ENCODE measurements at regions not wholly inside any gene's neighbourhood (a gene's known extent, or its start where the extent isn't known, plus 50 kb on each side); places are given as distances from the start of the nearest gene placed in this dataset.
"Not testable (repeated sequence)": the region's sequence is repeated elsewhere in the genome, so short reads cannot be mapped to it uniquely, and the experiment has no call there.

DNA sequence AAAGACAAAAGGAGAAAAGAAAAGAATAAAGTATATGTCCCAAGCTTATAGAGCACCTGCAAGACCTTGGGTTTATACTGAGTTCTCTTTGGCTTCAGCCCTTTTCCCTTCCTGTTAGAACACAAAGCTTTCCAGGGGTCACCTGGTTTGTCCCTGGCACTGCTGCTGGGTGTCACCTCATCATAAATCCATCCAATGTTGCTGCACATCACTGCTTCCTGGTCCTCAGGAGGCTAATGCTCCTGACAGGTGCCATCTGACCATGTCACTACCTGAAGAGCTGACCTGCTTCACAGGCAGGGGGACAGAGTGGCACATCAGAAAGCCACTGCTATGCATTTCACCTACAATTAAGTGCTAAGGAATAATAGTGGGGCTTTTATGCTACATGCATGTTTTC, 164.6 kb upstream of the ELAC2 start:
- H3K27me3 Mint-ChIP-seq: no peaks in the 10 kb centered on the region
- H3K9me3 Mint-ChIP-seq: no peaks in the 10 kb centered on the region
- H3K4me1 Mint-ChIP-seq: no peaks in the 10 kb centered on the region
- H3K36me3 Mint-ChIP-seq (ENCODE audit: low read depth): no peaks in the 10 kb centered on the region
- no peak for DNase-seq
- H3K4me3 Mint-ChIP-seq: no peak overlapping the region
- no peak overlapping the region for H3K27ac Mint-ChIP-seq
- intact Hi-C loops (cut with micrococcal nuclease): no loop called here

DNA sequence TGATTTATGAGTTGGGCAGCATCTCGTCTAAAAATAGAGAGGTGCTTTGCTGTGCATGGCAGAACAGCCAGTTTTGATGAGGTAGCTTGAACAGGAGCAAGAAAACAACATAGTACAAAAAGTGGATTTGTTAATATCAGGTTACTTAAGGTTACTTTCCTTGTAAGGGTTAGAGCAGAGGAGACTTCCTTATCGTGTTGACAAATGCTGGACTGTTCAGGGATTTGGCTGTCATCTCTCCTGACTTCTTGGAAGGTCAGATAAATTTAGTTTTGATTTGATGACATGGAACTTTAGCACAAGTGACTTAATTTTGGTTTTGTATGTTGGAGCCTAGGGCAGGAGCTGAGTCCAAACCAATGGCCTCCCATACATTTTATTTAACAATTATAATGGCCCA, 163.9 kb upstream of the ELAC2 start:
- H3K9me3 Mint-ChIP-seq: no peaks in the 10 kb centered on the region
- no peaks in the 10 kb centered on the region for H3K4me1 Mint-ChIP-seq
- DNase-seq: no peak
- H3K4me3 Mint-ChIP-seq: no peak overlapping the region
- intact Hi-C loops (cut with micrococcal nuclease): no loop called here
- H3K36me3 Mint-ChIP-seq (ENCODE audit: low read depth): no peaks in the 10 kb centered on the region
- H3K27ac Mint-ChIP-seq: no peak overlapping the region
- H3K27me3 Mint-ChIP-seq: no peaks in the 10 kb centered on the region

DNA sequence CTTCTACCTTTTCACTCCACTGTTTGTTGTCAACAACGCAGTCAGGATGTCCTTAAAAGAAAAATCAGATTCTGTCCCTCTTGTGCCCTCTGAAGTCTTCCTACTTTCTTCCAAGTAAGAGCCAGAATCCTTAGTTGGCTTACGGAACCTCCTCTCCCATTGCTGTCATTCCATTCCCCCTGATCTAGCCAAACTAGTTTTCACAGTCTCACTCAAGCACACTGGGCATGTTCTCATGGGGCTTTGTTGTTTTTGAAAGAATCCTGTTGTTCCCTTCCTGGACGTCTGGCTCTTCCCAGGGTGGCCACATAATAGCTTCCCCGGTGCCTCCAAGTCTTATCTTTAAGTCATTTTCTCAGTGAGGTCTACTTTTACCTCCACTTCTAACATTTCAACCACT, 158.6 kb upstream of the ELAC2 start:
- Mint-ChIP-seq H3K4me1 (no peaks in the 10 kb centered on the region), H3K4me3 (no peak overlapping the region), H3K27ac (no peak overlapping the region), H3K9me3 (peaks cover 4% of the 10 kb centered on the region), H3K27me3 (no peaks in the 10 kb centered on the region), H3K36me3 (ENCODE audit: low read depth) (no peaks in the 10 kb centered on the region)
- intact Hi-C loops (cut with micrococcal nuclease): no loop called here
- no peak for DNase-seq

DNA sequence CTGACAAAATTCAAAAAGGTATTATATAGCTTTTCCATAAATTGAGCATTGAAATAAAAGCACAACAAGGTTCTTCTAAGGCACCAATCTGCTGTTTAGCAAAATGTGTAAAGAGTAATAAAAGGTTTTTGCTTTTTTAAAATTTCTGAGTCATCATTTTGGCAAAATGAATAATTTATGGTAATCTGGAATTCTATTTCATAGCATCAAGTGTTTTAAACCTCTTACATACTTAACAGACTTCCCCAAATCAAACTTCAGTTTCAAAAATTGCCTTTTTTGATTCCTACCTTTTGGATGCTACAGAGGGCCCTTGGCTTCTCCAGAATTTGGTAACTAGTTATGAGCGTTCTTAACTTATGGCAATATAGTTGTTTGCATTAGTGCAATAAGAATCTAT, 154.0 kb upstream of the ELAC2 start:
- DNase-seq: no peak
- no peaks in the 10 kb centered on the region for H3K27me3 Mint-ChIP-seq
- no peaks in the 10 kb centered on the region for H3K36me3 Mint-ChIP-seq (ENCODE audit: low read depth)
- H3K4me3 Mint-ChIP-seq: no peak overlapping the region
- H3K27ac Mint-ChIP-seq: no peak overlapping the region
- intact Hi-C loops (cut with micrococcal nuclease): no loop called here
- peaks cover 4% of the 10 kb centered on the region for H3K9me3 Mint-ChIP-seq
- no peaks in the 10 kb centered on the region for H3K4me1 Mint-ChIP-seq

DNA sequence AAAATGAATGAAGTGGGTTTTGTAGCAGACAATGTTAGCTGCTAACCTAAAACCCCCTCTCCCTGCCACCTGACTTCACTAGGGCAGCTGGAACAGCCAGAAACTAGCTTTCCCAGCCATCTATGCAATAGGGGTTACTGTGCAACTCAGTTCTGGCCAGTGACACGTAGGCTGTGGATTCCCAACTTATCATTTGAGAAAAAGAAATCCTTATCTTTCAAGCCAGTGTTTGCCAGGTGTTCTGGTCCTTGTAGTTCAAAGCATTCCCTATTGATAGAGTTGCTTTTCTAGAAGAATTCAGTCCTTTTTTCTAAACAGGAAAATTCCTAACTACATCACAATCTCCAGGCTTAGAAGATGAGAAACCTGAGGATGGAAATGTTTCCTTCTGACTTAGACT, 144.5 kb upstream of the ELAC2 start:
- no peaks in the 10 kb centered on the region for H3K9me3 Mint-ChIP-seq
- no peaks in the 10 kb centered on the region for H3K27me3 Mint-ChIP-seq
- no peaks in the 10 kb centered on the region for H3K4me1 Mint-ChIP-seq
- no peak overlapping the region for H3K27ac Mint-ChIP-seq
- no peak overlapping the region for H3K4me3 Mint-ChIP-seq
- intact Hi-C loops (cut with micrococcal nuclease): no loop called here
- no peaks in the 10 kb centered on the region for H3K36me3 Mint-ChIP-seq (ENCODE audit: low read depth)
- DNase-seq: no peak

DNA sequence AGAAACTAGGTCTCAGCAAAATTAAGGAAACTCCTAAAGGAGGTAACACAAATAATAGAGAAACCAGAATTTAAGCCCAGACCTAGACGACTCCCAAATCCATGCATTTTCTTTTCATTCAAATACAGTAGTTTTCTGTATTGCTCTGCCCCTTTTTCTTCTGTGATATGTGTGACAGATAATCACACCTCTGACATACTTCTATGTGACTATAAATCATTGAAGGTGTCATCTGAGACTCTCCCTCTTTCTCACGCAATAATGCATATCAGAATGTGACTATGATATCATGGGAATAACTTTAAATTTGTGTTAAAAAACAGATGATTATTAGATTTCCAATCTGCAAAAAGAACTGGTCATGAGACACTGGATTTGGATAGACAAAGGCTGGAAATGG, 143.0 kb upstream of the ELAC2 start:
- Mint-ChIP-seq H3K27ac (no peak overlapping the region), H3K4me1 (no peaks in the 10 kb centered on the region), H3K4me3 (no peak overlapping the region), H3K36me3 (ENCODE audit: low read depth) (no peaks in the 10 kb centered on the region), H3K27me3 (no peaks in the 10 kb centered on the region), H3K9me3 (no peaks in the 10 kb centered on the region)
- intact Hi-C loops (cut with micrococcal nuclease): no loop called here
- no peak for DNase-seq

DNA sequence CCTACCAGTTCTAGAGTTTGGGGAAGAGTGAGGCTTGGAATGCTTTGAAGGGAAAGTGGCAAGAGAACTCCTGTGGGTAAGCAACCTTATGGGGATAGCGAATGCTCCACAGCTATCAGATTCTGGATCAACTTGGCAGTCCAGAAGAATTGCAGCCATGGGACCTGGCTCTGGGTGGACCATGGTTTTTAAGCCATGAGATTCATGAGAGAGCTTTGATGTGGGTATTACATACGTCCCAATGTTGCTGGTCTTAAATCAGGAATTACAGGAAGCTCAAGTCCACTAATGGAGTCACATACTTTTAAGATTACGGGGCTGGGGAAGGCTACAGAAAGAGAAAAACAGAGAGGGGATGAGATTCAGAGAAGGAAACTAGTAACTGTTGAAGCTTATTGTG, 142.5 kb upstream of the ELAC2 start:
- H3K36me3 Mint-ChIP-seq (ENCODE audit: low read depth): no peaks in the 10 kb centered on the region
- no peaks in the 10 kb centered on the region for H3K27me3 Mint-ChIP-seq
- no peaks in the 10 kb centered on the region for H3K9me3 Mint-ChIP-seq
- intact Hi-C loops (cut with micrococcal nuclease): no loop called here
- H3K27ac Mint-ChIP-seq: no peak overlapping the region
- H3K4me3 Mint-ChIP-seq: no peak overlapping the region
- DNase-seq: no peak
- H3K4me1 Mint-ChIP-seq: no peaks in the 10 kb centered on the region

DNA sequence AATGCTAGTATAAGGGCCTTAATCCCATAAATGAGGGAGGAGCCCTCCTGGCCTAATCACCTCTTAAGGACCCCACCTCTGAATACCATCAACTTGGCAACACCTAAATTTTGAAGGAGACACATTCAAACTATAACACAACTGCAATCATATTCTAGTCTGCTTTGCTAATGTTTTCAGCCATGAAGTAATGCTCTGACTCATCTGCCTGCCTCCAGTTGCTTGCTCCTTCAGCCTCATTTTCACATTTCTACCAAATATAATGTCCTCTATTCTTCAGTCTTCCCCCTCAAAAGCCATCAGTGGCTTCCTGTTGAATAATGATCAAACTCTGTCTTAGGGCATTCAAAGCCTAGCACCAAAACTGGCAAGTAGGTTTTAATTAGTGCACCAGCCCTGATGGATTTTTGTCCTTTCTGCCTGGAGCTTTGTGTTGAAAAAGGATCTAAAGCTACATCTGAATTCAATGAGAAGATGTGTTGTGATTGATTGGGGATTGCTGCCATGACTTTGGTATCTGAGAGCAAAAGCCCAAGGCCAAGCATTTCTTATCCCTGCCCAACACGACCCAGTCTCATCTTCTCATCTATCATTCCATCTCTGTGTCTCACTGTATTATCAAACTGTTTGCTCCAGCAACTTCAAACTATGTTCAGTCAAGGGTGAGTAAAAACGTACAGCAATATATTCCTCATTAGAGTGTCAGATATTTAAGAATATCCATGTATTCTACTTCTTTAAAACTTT, 140.8 kb upstream of the ELAC2 start:
- Mint-ChIP-seq H3K4me3 (no peak overlapping the region), H3K9me3 (no peaks in the 10 kb centered on the region), H3K4me1 (no peaks in the 10 kb centered on the region), H3K36me3 (ENCODE audit: low read depth) (no peaks in the 10 kb centered on the region), H3K27me3 (no peaks in the 10 kb centered on the region), H3K27ac (no peak overlapping the region)
- intact Hi-C loops (cut with micrococcal nuclease): no loop called here
- no peak for DNase-seq

DNA sequence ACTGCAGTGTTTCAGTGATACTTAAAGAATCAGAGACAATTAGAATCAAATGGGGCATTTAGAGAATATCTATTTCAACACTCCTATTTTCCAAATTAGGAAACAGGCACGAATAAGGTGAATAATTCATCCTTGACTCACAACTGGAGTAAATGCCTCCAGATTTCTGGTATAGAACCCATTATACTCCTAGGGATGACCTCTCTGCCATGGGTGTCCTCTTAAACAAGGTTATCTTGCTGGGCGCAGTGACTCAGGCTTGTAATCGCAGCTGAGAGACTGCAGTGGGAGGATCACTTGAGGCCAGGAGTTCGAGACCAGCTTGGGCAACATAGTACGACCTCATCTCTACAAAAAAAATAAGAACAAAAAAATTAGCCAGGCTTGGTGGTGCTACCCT, 139.8 kb upstream of the ELAC2 start:
- intact Hi-C loops (cut with micrococcal nuclease): no loop called here
- Mint-ChIP-seq H3K4me1 (no peaks in the 10 kb centered on the region), H3K9me3 (no peaks in the 10 kb centered on the region), H3K27me3 (no peaks in the 10 kb centered on the region), H3K36me3 (ENCODE audit: low read depth) (no peaks in the 10 kb centered on the region), H3K4me3 (no peak overlapping the region), H3K27ac (no peak overlapping the region)
- DNase-seq: no peak

DNA sequence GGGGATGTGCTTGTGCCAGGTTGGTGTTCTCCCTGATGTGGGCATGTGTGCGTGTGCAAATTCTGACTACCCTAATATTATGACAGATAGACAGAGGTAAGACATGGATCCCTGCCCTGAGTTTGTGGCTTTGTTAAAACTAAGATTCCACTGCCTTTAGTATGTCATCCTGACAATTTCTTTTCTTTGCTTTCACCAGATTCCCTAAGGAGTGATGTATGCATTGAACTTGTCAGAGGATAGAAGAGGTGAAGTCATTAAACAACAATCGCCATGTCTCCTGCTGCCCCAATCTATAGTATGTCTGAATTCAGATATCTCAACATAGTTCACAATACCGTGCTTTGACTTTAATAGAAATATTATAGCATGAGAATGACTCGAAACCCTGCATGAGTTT, 137.1 kb upstream of the ELAC2 start:
- intact Hi-C loops (cut with micrococcal nuclease): no loop called here
- Mint-ChIP-seq H3K27me3 (no peaks in the 10 kb centered on the region), H3K4me3 (no peak overlapping the region), H3K36me3 (ENCODE audit: low read depth) (no peaks in the 10 kb centered on the region), H3K27ac (no peak overlapping the region), H3K9me3 (no peaks in the 10 kb centered on the region), H3K4me1 (no peaks in the 10 kb centered on the region)
- no peak for DNase-seq

DNA sequence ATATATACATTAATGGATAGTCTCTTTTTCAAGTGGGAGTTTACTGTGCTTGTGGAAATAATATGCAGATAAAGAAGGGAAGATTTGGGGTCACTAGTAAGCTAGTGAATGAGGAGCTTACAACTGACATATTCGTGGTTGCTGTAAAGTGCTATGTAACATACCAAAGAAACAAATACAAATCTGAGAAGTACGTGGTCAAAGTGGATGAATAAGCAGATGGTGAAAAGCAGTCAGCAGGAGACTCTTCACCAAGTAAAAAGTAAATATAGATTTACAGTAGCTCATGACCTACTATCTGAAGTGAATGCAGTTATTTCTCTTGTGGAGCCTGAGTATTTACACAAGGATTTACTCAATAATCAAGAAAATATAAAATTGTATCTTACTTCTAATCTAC, 136.6 kb upstream of the ELAC2 start:
- intact Hi-C loops (cut with micrococcal nuclease): no loop called here
- H3K4me3 Mint-ChIP-seq: no peak overlapping the region
- no peaks in the 10 kb centered on the region for H3K4me1 Mint-ChIP-seq
- no peaks in the 10 kb centered on the region for H3K9me3 Mint-ChIP-seq
- H3K36me3 Mint-ChIP-seq (ENCODE audit: low read depth): no peaks in the 10 kb centered on the region
- no peaks in the 10 kb centered on the region for H3K27me3 Mint-ChIP-seq
- H3K27ac Mint-ChIP-seq: no peak overlapping the region
- no peak for DNase-seq

DNA sequence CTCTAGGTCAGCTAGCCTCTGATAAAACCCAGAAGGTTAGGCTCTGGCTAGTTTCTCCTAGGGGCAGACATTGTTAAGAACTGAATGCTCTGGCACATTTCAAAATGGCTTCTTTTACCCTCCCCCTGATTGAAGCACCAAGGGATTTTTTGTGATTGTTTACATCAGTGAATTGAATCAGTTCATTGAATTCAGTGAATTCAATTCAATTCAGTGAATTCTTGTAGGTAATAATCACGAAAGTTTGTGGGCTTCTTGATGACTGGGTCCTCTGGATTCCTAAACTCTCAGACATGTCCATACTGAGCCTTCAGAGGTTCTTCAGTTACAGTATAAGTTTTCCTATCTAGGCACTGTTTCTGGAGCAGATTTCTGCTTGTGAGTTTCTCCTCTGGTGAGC, 135.2 kb upstream of the ELAC2 start:
- no peaks in the 10 kb centered on the region for H3K27me3 Mint-ChIP-seq
- H3K9me3 Mint-ChIP-seq: no peaks in the 10 kb centered on the region
- H3K4me1 Mint-ChIP-seq: no peaks in the 10 kb centered on the region
- H3K4me3 Mint-ChIP-seq: no peak overlapping the region
- H3K36me3 Mint-ChIP-seq (ENCODE audit: low read depth): no peaks in the 10 kb centered on the region
- no peak overlapping the region for H3K27ac Mint-ChIP-seq
- no peak for DNase-seq
- intact Hi-C loops (cut with micrococcal nuclease): no loop called here

DNA sequence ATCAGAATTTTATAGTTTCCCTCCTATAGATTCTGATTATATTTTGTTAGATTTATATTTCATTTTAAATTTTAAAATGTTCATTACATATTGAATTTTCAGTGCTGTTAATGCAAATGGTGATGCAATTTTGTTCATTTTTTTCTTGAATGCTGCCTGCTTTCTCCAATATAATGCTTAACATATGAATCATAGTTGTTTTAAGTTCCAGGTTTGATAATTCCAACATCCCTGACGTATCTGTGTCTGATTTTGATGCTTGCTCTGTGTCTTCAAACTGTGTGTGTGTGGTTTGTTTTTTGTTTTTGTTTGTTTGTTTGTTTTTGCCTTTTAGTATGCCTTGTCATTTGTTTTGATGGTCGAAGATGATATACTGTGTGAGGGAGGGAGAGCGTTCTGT, 134.7 kb upstream of the ELAC2 start:
- intact Hi-C loops (cut with micrococcal nuclease): no loop called here
- no peak overlapping the region for H3K27ac Mint-ChIP-seq
- H3K9me3 Mint-ChIP-seq: no peaks in the 10 kb centered on the region
- H3K36me3 Mint-ChIP-seq (ENCODE audit: low read depth): no peaks in the 10 kb centered on the region
- no peaks in the 10 kb centered on the region for H3K27me3 Mint-ChIP-seq
- DNase-seq: no peak
- H3K4me3 Mint-ChIP-seq: no peak overlapping the region
- H3K4me1 Mint-ChIP-seq: no peaks in the 10 kb centered on the region

DNA sequence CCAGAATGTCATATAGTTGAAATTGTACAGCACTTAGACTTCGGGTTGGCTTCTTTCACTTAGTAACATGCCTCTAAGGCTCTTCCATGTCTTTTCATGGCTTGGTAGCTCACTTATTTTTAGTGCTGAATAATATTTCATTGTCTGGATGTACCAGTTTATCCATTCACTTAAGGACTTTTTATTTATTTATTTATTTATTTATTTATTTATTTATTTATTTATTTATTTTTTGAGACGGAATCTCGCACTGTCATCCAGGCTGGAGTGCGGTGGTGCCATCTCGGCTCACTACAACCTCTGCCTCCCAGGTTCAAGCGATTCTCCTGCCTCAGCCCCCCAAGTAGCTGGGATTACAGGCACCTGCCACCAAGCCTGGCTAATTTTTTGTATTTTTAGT, 132.9 kb upstream of the ELAC2 start:
- H3K27ac Mint-ChIP-seq; H3K4me1 Mint-ChIP-seq; intact Hi-C loops (cut with micrococcal nuclease); H3K36me3 Mint-ChIP-seq (ENCODE audit: low read depth); H3K27me3 Mint-ChIP-seq; DNase-seq; H3K9me3 Mint-ChIP-seq; H3K4me3 Mint-ChIP-seq: not testable (repeated sequence)

DNA sequence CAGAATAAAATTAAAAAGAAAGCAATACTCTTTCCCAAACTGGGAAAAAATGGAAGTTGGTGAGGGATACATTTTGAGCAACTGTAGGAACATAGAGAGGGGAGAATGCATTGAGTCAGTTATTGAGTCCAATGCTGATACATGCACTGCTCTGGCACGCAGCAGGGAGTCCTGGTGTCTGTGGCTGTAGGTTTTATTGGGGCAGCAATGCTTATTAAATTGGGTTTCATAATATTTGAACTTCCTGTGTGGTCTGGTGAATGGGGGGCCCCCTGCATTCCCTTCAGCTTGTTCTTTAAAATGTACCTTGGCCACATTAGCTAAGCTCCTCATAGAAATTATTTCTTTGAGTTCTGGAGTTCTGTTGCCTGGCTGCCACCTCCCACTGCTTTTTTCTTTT, 125.2 kb upstream of the ELAC2 start:
- peak; percentile 8 for DNase-seq
- Mint-ChIP-seq H3K4me1 (no peaks in the 10 kb centered on the region), H3K9me3 (peaks cover 6% of the 10 kb centered on the region), H3K27me3 (no peaks in the 10 kb centered on the region), H3K36me3 (ENCODE audit: low read depth) (no peaks in the 10 kb centered on the region), H3K27ac (no peak overlapping the region), H3K4me3 (no peak overlapping the region)
- intact Hi-C loops (cut with micrococcal nuclease): no loop called here

Measured in activated CD4-positive, alpha-beta T cell treated with anti-CD3 and anti-CD28 coated beads, Interleukin-2, amount 10 ng/mL, durations not matched to agents 24 days and 14 days (primary cell).